Immature natural killer cell (primary cell): ENCODE measurements at regions not wholly inside any gene's neighbourhood (a gene's known extent, or its start where the extent isn't known, plus 50 kb on each side); places are given as distances from the start of the nearest gene placed in this dataset.
"Not testable (repeated sequence)": the region's sequence is repeated elsewhere in the genome, so short reads cannot be mapped to it uniquely, and the experiment has no call there.

ENCODE experiments used
- DNase-seq, 3 donors: peaks; one replicate each; pipeline ENCODE4 v3.0.0; 2022; ENCODE audit warnings: mixed read lengths in 1 of 3
- H3K27ac Mint-ChIP-seq, 6 donors: one replicate each; pipeline ENCODE4 v1.8.0; 2020; ENCODE audit warnings: mixed read lengths in 6 of 6, mild to moderate bottlenecking in 5 of 6, inconsistent platforms in 4 of 6, moderate library complexity in 3 of 6
- H3K27me3 Mint-ChIP-seq, 3 donors: one replicate each; pipeline ENCODE4 v1.8.0; 2020 to 2021; ENCODE audit warnings: low read depth in 3 of 3, mild to moderate bottlenecking in 3 of 3, mixed read lengths in 3 of 3, moderate library complexity in 3 of 3, inconsistent platforms in 1 of 3
- H3K36me3 Mint-ChIP-seq, 3 donors: one replicate each; pipeline ENCODE4 v1.8.0; 2020; ENCODE audit warnings: mixed read lengths in 3 of 3, inconsistent platforms in 2 of 3, mild to moderate bottlenecking in 2 of 3
- H3K4me1 Mint-ChIP-seq, 2 donors: one replicate each; pipeline ENCODE4 v1.8.0; 2020; ENCODE audit warnings: inconsistent platforms in 2 of 2, mild to moderate bottlenecking in 2 of 2, mixed read lengths in 2 of 2, moderate library complexity in 1 of 2
- H3K4me3 Mint-ChIP-seq, 5 donors: one replicate each; pipeline ENCODE4 v1.8.0; 2020; ENCODE audit warnings: mild to moderate bottlenecking in 5 of 5, mixed read lengths in 5 of 5, inconsistent platforms in 3 of 5, moderate library complexity in 3 of 5
- H3K9me3 Mint-ChIP-seq, 6 donors: one replicate each; pipeline ENCODE4 v1.8.0; 2020; ENCODE audit warnings: mild to moderate bottlenecking in 6 of 6, mixed read lengths in 6 of 6, inconsistent platforms in 4 of 6, moderate library complexity in 3 of 6

DNA sequence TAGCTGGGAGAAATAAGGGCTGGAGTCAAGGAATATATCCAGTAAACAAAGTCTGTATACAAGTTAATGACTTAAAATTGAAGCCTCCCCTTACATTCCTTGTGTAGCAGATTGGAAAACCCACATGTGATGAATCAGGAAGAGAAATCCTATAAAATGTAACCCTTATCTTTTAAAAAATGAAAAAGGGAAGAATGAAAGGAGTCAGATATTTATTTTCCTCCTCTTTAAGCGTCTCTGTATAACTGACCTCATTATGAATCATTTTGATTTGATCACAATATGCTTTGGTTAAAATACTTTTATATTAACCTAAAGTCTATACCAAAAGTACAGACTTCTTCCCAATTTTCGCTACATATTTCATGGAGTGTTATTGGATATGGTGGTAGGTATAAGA, 316.3 kb upstream of the STAC start:
- Mint-ChIP-seq H3K27me3 (peaks cover 0 to 1% (median 0%) of the 10 kb centered on the region in 3 donors), H3K4me3 (no peak overlapping the region)

DNA sequence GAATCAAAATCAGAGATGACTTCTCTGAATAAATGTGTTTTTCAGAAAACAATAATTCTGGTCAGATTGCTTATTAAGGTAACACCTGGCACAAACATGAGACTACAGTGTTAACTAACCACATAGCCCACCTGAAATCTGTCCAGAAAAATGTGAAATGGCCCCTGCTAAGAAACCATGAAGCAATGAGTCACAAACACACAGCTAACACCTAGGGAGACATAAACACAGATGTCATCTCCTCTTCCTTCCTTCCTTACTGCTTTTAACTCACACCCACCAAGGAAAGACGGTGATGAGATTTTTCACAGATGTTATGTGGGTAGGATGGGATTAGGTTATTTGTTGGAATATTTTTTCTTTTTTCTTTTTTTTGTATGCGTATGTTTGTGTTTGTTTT, 315.0 kb upstream of the STAC start:
- no peak overlapping the region for H3K27ac Mint-ChIP-seq
- peaks cover 0 to 1% (median 0%) of the 10 kb centered on the region in 3 donors for H3K27me3 Mint-ChIP-seq
- no peaks in the 10 kb centered on the region for H3K4me1 Mint-ChIP-seq
- H3K36me3 Mint-ChIP-seq, result no peaks in the 10 kb centered on the region
- DNase-seq, result no peak
- peaks cover 0 to 7% (median 3%) of the 10 kb centered on the region in 6 donors for H3K9me3 Mint-ChIP-seq
- no peak overlapping the region for H3K4me3 Mint-ChIP-seq

More for the DNA sequence above, 316.3 kb upstream of the STAC start:
- Mint-ChIP-seq H3K36me3 (no peaks in the 10 kb centered on the region), H3K27ac (no peak overlapping the region), H3K4me1 (no peaks in the 10 kb centered on the region), H3K9me3 (peaks cover 0 to 14% (median 5%) of the 10 kb centered on the region in 6 donors)
- no peak for DNase-seq

DNA sequence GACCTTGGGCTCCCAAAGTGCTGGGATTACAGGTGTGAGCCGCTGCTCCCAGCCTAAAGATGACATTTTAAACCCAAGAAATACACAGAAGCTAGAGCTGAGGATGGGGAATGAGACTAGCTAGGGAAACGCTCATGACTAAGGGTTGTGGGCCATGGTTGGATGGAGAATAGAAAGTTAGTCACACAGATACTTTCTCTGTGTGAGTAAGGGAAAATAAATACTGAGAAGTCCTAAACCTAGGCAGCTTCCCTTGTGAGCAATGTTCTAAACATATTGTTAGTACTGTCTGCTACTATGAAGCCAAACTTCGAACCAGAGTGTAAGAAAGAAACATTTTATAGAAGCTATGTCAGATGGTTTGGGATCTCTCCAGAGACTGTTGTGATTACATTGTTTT, 304.8 kb upstream of the STAC start:
- Mint-ChIP-seq H3K36me3 (no peaks in the 10 kb centered on the region), H3K9me3 (peaks cover 0 to 16% (median 11%) of the 10 kb centered on the region in 6 donors), H3K27me3 (peaks cover 0 to 3% (median 0%) of the 10 kb centered on the region in 3 donors), H3K27ac (no peak overlapping the region), H3K4me3 (no peak overlapping the region), H3K4me1 (no peaks in the 10 kb centered on the region)
- DNase-seq, result no peak

DNA sequence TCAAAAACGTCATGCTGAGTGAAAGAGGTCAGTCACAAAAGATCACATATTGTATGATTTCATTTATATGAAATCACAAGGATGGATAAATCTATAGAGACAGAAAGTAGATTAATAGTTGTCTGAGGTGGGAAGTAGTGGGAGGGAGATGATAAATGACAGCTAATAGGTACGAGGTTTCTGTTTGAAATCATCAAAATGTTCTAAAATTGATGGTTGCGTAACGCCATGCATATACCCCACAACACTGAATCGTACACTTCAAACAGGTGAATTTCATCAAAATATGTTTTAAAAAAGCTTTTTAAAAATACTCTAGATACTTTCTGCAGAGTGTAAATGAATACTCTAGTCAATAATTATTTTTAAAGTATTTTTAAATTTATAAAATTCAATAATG, 303.0 kb upstream of the STAC start:
- Mint-ChIP-seq H3K27me3 (peaks cover 0 to 3% (median 0%) of the 10 kb centered on the region in 3 donors), H3K9me3 (peaks cover 5 to 25% (median 14%) of the 10 kb centered on the region in 6 donors), H3K27ac (no peak overlapping the region), H3K4me1 (no peaks in the 10 kb centered on the region), H3K4me3 (no peak overlapping the region), H3K36me3 (peaks cover 0 to 5% (median 0%) of the 10 kb centered on the region in 3 donors)
- no peak for DNase-seq

DNA sequence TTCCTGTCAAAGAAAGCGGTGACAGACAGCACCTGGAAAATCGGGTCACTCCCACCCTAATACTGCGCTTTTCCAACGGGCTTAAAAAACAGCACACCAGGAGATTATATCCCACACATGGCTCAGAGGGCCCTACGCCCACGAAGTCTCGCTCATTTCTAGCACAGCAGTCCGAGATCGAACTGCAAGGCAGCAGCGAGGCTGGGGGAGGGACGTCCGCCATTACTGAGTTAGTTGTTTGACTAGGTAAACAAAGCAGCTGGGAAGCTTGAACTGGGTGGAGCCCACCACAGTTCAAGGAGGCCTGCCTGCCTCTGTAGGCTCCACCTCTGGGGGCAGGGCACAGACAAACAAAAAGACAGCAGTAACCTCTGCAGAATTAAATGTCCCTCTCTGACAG, 297.3 kb upstream of the STAC start:
- not testable (repeated sequence) for DNase-seq, H3K27me3 Mint-ChIP-seq, H3K36me3 Mint-ChIP-seq, H3K4me3 Mint-ChIP-seq, H3K4me1 Mint-ChIP-seq, H3K27ac Mint-ChIP-seq
- peaks cover 6 to 31% (median 11%) of the 10 kb centered on the region in 6 donors for H3K9me3 Mint-ChIP-seq

DNA sequence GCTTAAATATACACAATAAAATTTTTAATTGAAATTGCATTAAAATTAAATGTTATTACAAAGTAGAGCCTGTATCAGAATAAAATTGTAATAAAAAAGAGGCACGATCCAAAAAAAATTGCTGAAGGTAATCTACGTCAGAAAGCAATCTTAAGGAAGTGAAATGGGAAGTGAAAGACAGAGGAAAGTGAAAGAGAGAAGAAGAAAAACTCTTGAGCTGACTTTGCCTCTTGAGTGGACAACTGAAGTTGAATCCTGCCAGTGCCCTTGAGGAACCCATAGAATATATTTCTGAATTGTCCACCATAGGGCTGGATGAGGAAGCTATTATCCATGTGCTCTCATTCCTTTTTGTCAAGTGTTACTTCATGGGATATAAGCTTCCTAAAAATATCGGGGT, 285.1 kb upstream of the STAC start:
- no peak for DNase-seq
- Mint-ChIP-seq H3K4me1 (no peaks in the 10 kb centered on the region), H3K4me3 (no peak overlapping the region), H3K27me3 (no peaks in the 10 kb centered on the region), H3K9me3 (peaks cover 0 to 4% (median 2%) of the 10 kb centered on the region in 6 donors), H3K27ac (no peak overlapping the region), H3K36me3 (no peaks in the 10 kb centered on the region)

DNA sequence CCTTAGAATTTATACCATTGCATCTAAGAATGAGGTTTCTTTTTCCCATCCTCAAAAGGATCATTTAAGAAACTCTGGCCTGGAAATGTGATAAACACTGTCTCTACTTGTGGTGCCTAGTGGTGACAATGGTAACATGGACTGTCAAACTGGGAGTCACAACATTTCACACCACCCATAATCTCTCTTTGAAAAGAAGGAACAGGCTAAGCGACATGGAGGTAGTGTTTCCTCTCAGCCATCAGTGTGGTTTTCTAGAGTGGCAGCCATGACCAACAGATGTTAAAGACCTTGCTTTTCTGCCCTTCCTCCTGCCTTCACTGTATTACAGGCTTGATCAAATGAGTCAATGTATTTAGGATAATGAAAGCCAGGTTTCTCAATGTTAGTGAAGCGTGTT, 283.1 kb upstream of the STAC start:
- H3K27ac Mint-ChIP-seq, result no peak overlapping the region
- no peaks in the 10 kb centered on the region for H3K36me3 Mint-ChIP-seq
- no peaks in the 10 kb centered on the region for H3K4me1 Mint-ChIP-seq
- peaks cover 0 to 17% (median 4%) of the 10 kb centered on the region in 6 donors for H3K9me3 Mint-ChIP-seq
- no peak for DNase-seq
- H3K4me3 Mint-ChIP-seq, result no peak overlapping the region
- no peaks in the 10 kb centered on the region for H3K27me3 Mint-ChIP-seq

DNA sequence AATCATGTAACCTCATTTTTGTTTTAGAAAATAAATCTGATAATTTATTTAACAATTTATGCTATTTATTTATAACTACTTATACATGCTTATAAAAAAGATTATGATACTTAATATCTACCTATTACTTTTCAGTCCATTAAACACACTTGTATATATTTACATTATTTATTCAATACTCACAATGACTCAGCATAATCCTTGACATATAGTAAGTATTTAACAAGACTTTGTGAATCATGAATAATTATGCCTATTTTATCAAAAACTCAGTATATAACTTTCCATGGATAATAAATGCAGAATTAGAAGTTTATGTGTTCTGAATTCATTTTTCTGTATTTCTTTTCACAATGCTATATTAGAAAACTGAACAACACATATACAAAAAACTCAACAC, 266.0 kb upstream of the STAC start:
- no peak overlapping the region for H3K27ac Mint-ChIP-seq
- no peak overlapping the region for H3K4me3 Mint-ChIP-seq
- no peaks in the 10 kb centered on the region for H3K4me1 Mint-ChIP-seq
- DNase-seq, result no peak
- no peaks in the 10 kb centered on the region for H3K36me3 Mint-ChIP-seq
- peaks cover 0 to 6% (median 0%) of the 10 kb centered on the region in 3 donors for H3K27me3 Mint-ChIP-seq
- H3K9me3 Mint-ChIP-seq, result peaks cover 0 to 11% (median 3%) of the 10 kb centered on the region in 6 donors

DNA sequence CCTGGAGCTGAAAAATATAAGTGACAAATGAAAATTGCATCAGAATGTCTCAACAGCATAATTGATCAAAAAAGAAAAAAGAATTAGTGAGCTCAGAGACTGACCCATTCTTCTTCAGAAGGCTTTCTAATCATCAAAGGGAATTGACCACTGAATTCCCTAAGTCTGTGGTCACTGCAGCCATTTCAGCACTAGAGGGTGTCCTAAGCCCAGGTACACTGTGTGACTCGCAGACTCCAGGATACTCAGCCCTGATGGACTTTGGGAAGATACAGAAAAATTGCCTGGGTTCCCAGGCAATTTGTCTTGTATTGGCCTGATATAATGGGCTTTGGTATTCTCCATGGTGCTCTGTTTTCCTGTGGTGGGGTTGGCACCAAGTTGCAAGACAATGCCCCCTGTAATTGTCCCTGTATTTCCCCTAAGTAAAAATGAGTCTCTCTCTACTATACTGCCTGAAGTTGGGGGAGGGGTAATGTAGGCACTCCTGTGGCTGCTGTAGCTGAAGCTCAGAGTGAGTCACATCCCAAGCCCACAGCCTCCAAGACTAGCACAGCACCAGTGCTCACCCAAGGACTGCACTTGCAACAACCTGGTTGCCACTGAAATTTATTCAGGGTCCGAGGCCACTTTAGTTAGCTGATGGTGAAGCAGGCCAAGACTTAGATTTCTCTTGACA, 256.0 kb upstream of the STAC start:
- no peak overlapping the region for H3K4me3 Mint-ChIP-seq
- H3K27ac Mint-ChIP-seq, result no peak overlapping the region
- H3K27me3 Mint-ChIP-seq, result peaks cover 0 to 6% (median 0%) of the 10 kb centered on the region in 3 donors

DNA sequence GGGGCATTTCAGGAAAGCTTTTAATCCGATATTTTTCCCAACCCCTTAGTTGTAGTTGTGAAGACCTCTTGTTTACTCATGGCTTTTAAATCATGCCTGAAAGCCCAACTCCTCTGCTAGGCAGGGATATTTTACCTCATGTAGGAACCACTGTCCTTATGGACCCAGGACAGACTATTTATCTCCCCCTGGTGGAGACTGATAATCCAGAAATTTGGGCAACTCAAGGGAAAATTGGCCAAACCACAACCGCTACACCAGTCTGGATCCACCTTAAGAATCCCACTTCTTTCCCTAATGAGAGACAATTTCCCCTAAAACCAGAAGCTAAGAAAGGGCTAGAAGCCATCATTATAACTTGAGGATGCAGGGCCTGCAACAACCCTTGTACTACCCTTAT, 248.1 kb upstream of the STAC start:
- Mint-ChIP-seq H3K36me3 (no peaks in the 10 kb centered on the region), H3K27ac (no peak overlapping the region), H3K4me1 (no peaks in the 10 kb centered on the region), H3K4me3 (no peak overlapping the region), H3K27me3 (no peaks in the 10 kb centered on the region), H3K9me3 (peaks cover 0 to 26% (median 4%) of the 10 kb centered on the region in 6 donors)
- DNase-seq, result no peak

More for the DNA sequence above, 256.0 kb upstream of the STAC start:
- no peak for DNase-seq
- Mint-ChIP-seq H3K36me3 (no peaks in the 10 kb centered on the region), H3K9me3 (peaks cover 9 to 31% (median 14%) of the 10 kb centered on the region in 6 donors), H3K4me1 (no peaks in the 10 kb centered on the region)

DNA sequence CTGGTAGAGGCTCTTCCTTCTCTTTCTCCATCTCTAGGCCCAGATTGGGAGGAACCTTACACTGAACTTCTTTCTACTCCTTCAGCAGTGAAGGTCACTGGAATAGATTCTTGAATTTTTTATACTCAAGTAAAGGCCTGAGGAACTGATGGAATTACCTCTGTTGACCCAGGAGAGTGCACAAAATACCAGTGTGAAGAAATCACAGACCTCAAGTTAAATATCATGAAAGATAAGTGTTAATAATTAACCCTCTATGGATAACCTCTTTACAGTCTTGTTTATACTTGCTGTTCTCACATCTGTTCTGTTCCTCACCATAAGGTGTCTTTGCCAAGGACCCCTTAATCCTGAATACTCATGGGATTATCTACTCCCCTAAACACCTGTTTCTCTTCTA, 244.4 kb upstream of the STAC start:
- H3K36me3 Mint-ChIP-seq, result no peaks in the 10 kb centered on the region
- H3K27ac Mint-ChIP-seq, result no peak overlapping the region
- no peaks in the 10 kb centered on the region for H3K4me1 Mint-ChIP-seq
- H3K4me3 Mint-ChIP-seq, result no peak overlapping the region
- peaks cover 0 to 19% (median 3%) of the 10 kb centered on the region in 6 donors for H3K9me3 Mint-ChIP-seq
- no peaks in the 10 kb centered on the region for H3K27me3 Mint-ChIP-seq
- DNase-seq, result no peak

DNA sequence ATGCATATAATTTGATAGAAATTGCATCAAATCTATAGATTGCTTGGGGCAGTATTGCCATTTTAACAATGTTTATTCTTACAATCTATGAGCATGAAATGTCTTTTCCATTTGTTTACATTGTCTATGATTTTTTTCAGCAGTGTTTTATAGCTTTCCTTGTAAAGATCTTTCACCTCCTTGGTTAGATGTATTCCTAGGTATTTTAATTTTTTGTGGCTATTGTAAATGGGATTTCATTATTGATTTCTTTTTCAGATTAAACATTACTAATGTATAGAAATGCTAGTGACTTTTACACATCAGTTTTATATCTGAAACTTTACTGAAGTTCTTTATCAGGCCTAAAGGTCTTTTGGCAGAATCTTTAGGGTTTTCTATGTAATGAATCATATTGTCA, 237.6 kb upstream of the STAC start:
- Mint-ChIP-seq H3K27me3 (peaks cover 0 to 3% (median 0%) of the 10 kb centered on the region in 3 donors), H3K36me3 (no peaks in the 10 kb centered on the region)

DNA sequence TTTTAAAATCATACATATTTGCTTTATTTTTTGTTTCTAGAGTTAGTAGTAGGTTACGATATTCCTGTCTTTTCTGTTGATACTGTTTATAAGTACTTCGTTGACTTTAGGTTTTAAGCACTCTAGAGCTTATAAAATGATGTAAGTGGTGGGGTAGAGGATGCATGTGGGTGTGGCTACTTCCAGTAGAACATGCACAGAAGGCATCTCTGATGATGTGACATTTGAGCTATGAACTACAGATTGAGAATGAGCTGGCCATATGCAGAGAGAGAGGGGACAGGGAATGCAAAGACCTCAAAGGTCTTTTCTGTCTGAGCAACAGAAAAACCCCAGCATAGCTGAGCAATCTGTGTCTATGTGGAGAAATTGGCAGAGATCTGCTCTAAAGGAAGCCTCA, 233.9 kb upstream of the STAC start:
- H3K9me3 Mint-ChIP-seq, result peaks cover 0 to 22% (median 1%) of the 10 kb centered on the region in 6 donors

More for the DNA sequence above, 237.6 kb upstream of the STAC start:
- H3K4me3 Mint-ChIP-seq, result no peak overlapping the region
- DNase-seq, result no peak
- no peaks in the 10 kb centered on the region for H3K4me1 Mint-ChIP-seq
- H3K9me3 Mint-ChIP-seq, result peaks cover 0 to 11% (median 2%) of the 10 kb centered on the region in 6 donors
- no peak overlapping the region for H3K27ac Mint-ChIP-seq

DNA sequence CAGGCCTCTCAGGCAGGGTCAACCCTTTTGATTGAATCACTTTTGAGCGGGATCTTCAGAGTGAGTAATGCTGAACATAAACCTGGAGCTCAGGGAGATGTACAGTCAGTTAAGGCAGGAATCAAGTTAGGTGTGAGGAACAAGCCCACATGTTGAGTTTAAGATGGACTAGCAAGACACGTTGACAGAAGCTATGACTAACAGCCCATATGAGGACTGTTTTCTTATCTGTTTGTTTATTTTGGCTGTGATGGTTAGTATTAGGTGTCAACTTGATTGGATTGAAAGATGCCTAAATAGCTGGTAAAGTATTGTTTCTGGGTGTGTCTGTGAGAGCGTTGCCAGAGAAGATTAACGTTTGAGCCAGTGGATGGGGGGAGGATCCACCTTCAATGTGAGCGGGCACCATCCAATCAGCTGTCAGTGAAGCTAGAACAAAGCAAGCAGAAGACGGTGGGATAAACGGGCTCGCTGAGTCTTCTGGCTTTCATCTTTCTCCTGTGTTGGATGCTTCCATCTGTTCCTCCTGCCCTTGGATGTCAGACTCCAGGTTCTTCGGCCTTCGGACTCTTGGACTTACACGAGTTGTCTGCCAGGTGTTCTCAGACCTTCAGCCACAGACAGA, 232.3 kb upstream of the STAC start:
- Mint-ChIP-seq H3K27ac (no peak overlapping the region), H3K4me1 (no peaks in the 10 kb centered on the region), H3K9me3 (peaks cover 0 to 19% (median under 1%) of the 10 kb centered on the region in 6 donors), H3K27me3 (peaks cover 0 to 2% (median 1%) of the 10 kb centered on the region in 3 donors), H3K4me3 (no peak overlapping the region), H3K36me3 (no peaks in the 10 kb centered on the region)
- DNase-seq, result no peak

More for the DNA sequence above, 233.9 kb upstream of the STAC start:
- Mint-ChIP-seq H3K4me3 (no peak overlapping the region), H3K27ac (no peak overlapping the region), H3K27me3 (peaks cover 0 to 1% (median 0%) of the 10 kb centered on the region in 3 donors), H3K36me3 (no peaks in the 10 kb centered on the region), H3K4me1 (no peaks in the 10 kb centered on the region)
- no peak for DNase-seq
